ENCODE measurements at regions not wholly inside any gene's neighbourhood (a gene's known extent, or its start where the extent isn't known, plus 50 kb on each side); places are given as distances from the start of the nearest gene placed in this dataset.

- no peaks in the 10 kb centered on the region for H3K27me3 ChIP-seq
- intact Hi-C loops (cut with DNase I), result no loop called here
- H3K4me1 ChIP-seq, result peaks cover 0 to 14% (median 4%) of the 10 kb centered on the region in 3 donors
- DNase-seq, result no peak
- no peak overlapping the region for H3K27ac ChIP-seq
- H3K9me3 ChIP-seq, result no peaks in the 10 kb centered on the region
- WGBS, 2 donors, result 88 to 90% methylated on average over 2 of the region's 5 CpGs
- no peaks in the 10 kb centered on the region for H3K36me3 ChIP-seq
- no peak overlapping the region for H3K4me3 ChIP-seq
- no peak for TF ChIP-seq CTCF (IDR thresholded peaks at IDR 0.05)
- TF ChIP-seq POLR2A (IDR thresholded peaks at IDR 0.05), result no peak
These were observed 133.0 kb upstream of the PLCB4 start for GRCh38 chr20:8935878-8936277.

GRCh38 chr20:8938532-8938931, 130.4 kb upstream of the PLCB4 start:
- intact Hi-C loops (cut with DNase I), result no loop called here
- Histone ChIP-seq H3K27ac (no peak overlapping the region), H3K27me3 (no peaks in the 10 kb centered on the region), H3K4me1 (peaks cover 0 to under 1% (median 0%) of the 10 kb centered on the region in 3 donors), H3K4me3 (no peak overlapping the region), H3K36me3 (no peaks in the 10 kb centered on the region), H3K9me3 (no peaks in the 10 kb centered on the region)
- DNase-seq, result no peak
- 77 to 86% methylated on average over 1 of the region's 1 CpG for WGBS, 2 donors
- TF ChIP-seq CTCF (IDR thresholded peaks at IDR 0.05) (no peak), POLR2A (IDR thresholded peaks at IDR 0.05) (no peak)

- DNase-seq, result no peak
- TF ChIP-seq CTCF (IDR thresholded peaks at IDR 0.05) (no peak), POLR2A (IDR thresholded peaks at IDR 0.05) (no peak)
- Histone ChIP-seq H3K9me3 (no peaks in the 10 kb centered on the region), H3K27ac (no peak overlapping the region), H3K4me3 (no peak overlapping the region), H3K27me3 (no peaks in the 10 kb centered on the region), H3K4me1 (no peaks in the 10 kb centered on the region), H3K36me3 (no peaks in the 10 kb centered on the region)
- WGBS, 2 donors, result 72 to 90% methylated on average over 2 of the region's 2 CpGs
- intact Hi-C loops (cut with DNase I), result no loop called here
These were observed 128.6 kb upstream of the PLCB4 start for GRCh38 chr20:8940326-8940725.

GRCh38 chr20:8943631-8944030, 125.3 kb upstream of the PLCB4 start:
- no peak for DNase-seq

More at GRCh38 chr20:8943631-8944030, 125.3 kb upstream of the PLCB4 start:
- no peak overlapping the region for H3K4me3 ChIP-seq
- H3K4me1 ChIP-seq, result peaks cover 0 to 23% (median 11%) of the 10 kb centered on the region in 3 donors
- TF ChIP-seq CTCF (IDR thresholded peaks at IDR 0.05), result no peak
- no peak for TF ChIP-seq POLR2A (IDR thresholded peaks at IDR 0.05)
- intact Hi-C loops (cut with DNase I), result no loop called here
- no peaks in the 10 kb centered on the region for H3K27me3 ChIP-seq
- no peak overlapping the region for H3K27ac ChIP-seq
- no peaks in the 10 kb centered on the region for H3K9me3 ChIP-seq
- no peaks in the 10 kb centered on the region for H3K36me3 ChIP-seq

Data from esophagus squamous epithelium (tissue), 5 donors.